Gastrocnemius medialis (tissue), 4 donors: ENCODE measurements at regions not wholly inside any gene's neighbourhood (a gene's known extent, or its start where the extent isn't known, plus 50 kb on each side); places are given as distances from the start of the nearest gene placed in this dataset.
A peak's percentile ranks its signal among the peaks of the same experiment; 100 is the strongest.
"Not testable (repeated sequence)": the region's sequence is repeated elsewhere in the genome, so short reads cannot be mapped to it uniquely, and the experiment has no call there.

Source experiments
- ATAC-seq, 2 donors: fragments of 150-250 bp; one replicate each; pipeline ENCODE4 v1.9.1; 2016
- DNase-seq, 2 donors: peaks; one replicate each; pipeline ENCODE4 v3.0.0-alpha.2; 2019
- H3K27ac ChIP-seq, 4 donors: fragments of 200-600 bp; sonication (generic); 1 replicate in 1 of 4; 2 replicates in 3 of 4; pipeline ENCODE4 v1.5.1; 2016 to 2018; ENCODE audit warnings: mild to moderate bottlenecking in 2 of 4, moderate library complexity in 1 of 4
- H3K27me3 ChIP-seq, 3 donors: fragments of 200-600 bp; sonication (generic) in 2 of 3; 1 replicate in 1 of 3; 2 replicates in 2 of 3; pipeline versions ENCODE4 v1.5.1 to v1.6.0; 2016 to 2019; ENCODE audit warnings: mild to moderate bottlenecking in 1 of 3, moderate library complexity in 1 of 3
- H3K36me3 ChIP-seq, 2 donors: fragments of 200-600 bp; sonication (generic) in 1 of 2; one replicate each; pipeline ENCODE4 v1.5.1; 2017 to 2018
- H3K4me1 ChIP-seq, 2 donors: fragments of 200-600 bp; sonication (generic) in 1 of 2; one replicate each; pipeline ENCODE4 v1.5.1; 2016 to 2017; ENCODE audit warnings: mild to moderate bottlenecking in 2 of 2
- H3K4me3 ChIP-seq, 4 donors: fragments of 200-600 bp; sonication (generic) in 3 of 4; 1 replicate in 1 of 4; 2 replicates in 3 of 4; pipeline ENCODE4 v1.5.1; 2016 to 2019; ENCODE audit warnings: mild to moderate bottlenecking in 2 of 4
- H3K9me3 ChIP-seq, 3 donors: fragments of 200-600 bp; sonication (generic) in 2 of 3; 1 replicate in 1 of 3; 2 replicates in 2 of 3; pipeline ENCODE4 v1.5.1; 2016 to 2019
- POLR2A ChIP-seq, 2 donors: fragments of 450-650 bp; IDR thresholded peaks; one replicate each; pipeline ENCODE4 v1.6.1; 2017; ENCODE audit warnings: antibody characterized with exemption in 2 of 2, mild to moderate bottlenecking in 2 of 2, moderate library complexity in 2 of 2
- in situ Hi-C, 4 donors: fragments of 200-750 bp; cut with MboI; loops; one replicate each; pipeline versions ENCODE4 v1.15.0 to v1.8.0; 2017; ENCODE audit warnings: low sequenced_read_pairs in 4 of 4
- intact Hi-C: fragments of 100-400 bp; cut with DNase I; formaldehyde crosslinking; loops from one replicate; pipeline ENCODE4 v1.15.1; 2023; ENCODE audit warnings: low total_unique reads
- TF ChIP-seq, protein P1 (sequence below), 5 experiments: fragments of 450-650 bp in 3 of 5; fragments of 200-600 bp in 2 of 5; sonication (generic) in 2 of 5; IDR thresholded peaks in 4 of 5; conservative IDR thresholded peaks in 1 of 5; 1 replicate in 4 of 5; 2 replicates in 1 of 5; pipeline ENCODE4 v1.5.1; 2016 to 2019; ENCODE audit warnings: antibody characterized with exemption in 5 of 5, mild to moderate bottlenecking in 3 of 5, moderate library complexity in 3 of 5

DNA sequence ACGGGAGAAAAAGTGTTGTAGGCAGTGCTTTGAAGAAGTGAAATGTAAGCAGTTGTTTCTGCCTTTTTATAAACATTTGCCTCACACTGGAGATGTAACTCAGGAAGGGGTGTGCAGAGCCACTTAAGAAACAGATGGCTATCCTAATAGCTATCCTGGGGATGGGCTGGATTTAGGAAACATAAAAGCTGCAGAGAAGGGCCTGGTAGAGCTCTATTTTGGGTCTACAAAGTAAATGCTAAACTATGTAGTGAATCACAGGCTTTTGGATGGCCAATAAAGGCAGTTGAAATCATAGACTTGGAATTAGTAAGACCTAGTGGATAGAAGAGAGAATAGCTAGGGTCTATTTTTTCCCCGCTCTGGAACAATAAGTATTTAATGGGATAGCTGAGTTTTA lies 79.9 kb upstream of the AGR3 start:
- Histone ChIP-seq H3K36me3 (no peaks in the 10 kb centered on the region), H3K4me3 (no peak overlapping the region), H3K9me3 (no peaks in the 10 kb centered on the region), H3K4me1 (no peaks in the 10 kb centered on the region), H3K27ac (no peak overlapping the region), H3K27me3 (no peaks in the 10 kb centered on the region)
- intact Hi-C loops (no loop called here), in situ Hi-C loops (no loop called here)
- ATAC-seq (no peak), DNase-seq (no peak)
- TF ChIP-seq, protein P1, sequence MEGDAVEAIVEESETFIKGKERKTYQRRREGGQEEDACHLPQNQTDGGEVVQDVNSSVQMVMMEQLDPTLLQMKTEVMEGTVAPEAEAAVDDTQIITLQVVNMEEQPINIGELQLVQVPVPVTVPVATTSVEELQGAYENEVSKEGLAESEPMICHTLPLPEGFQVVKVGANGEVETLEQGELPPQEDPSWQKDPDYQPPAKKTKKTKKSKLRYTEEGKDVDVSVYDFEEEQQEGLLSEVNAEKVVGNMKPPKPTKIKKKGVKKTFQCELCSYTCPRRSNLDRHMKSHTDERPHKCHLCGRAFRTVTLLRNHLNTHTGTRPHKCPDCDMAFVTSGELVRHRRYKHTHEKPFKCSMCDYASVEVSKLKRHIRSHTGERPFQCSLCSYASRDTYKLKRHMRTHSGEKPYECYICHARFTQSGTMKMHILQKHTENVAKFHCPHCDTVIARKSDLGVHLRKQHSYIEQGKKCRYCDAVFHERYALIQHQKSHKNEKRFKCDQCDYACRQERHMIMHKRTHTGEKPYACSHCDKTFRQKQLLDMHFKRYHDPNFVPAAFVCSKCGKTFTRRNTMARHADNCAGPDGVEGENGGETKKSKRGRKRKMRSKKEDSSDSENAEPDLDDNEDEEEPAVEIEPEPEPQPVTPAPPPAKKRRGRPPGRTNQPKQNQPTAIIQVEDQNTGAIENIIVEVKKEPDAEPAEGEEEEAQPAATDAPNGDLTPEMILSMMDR (IDR thresholded peaks at IDR 0.05 in 4 of 5, conservative IDR thresholded peaks at IDR 0.05 in 1 of 5) = no peak
- TF ChIP-seq POLR2A (IDR thresholded peaks at IDR 0.05) = no peak

DNA sequence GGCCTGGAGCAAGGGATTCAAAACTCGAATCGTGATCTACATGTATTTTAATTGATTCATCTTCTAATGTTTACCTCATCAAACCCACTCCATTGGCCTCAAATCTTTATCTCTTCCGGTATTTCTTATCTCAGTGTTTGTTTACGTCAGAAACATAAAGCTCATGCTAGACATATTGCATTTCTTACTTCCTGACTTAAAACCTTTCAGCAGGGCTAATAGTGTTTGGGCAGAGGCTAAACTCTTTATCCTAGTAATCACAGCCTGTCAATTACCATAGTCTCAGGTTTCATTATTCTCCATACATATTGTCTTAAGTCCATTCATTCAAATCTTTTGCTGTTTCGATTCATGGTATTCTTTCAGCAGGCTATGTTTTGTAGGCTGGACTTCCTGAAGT lies 81.3 kb upstream of the AGR3 start:
- in situ Hi-C loops (no loop called here), intact Hi-C loops (no loop called here)
- no peak for ATAC-seq
- Histone ChIP-seq H3K36me3 (no peaks in the 10 kb centered on the region), H3K4me1 (no peaks in the 10 kb centered on the region), H3K27me3 (no peaks in the 10 kb centered on the region), H3K4me3 (no peak overlapping the region), H3K9me3 (no peaks in the 10 kb centered on the region), H3K27ac (no peak overlapping the region)
- DNase-seq = no peak
- TF ChIP-seq POLR2A (IDR thresholded peaks at IDR 0.05) = no peak

DNA sequence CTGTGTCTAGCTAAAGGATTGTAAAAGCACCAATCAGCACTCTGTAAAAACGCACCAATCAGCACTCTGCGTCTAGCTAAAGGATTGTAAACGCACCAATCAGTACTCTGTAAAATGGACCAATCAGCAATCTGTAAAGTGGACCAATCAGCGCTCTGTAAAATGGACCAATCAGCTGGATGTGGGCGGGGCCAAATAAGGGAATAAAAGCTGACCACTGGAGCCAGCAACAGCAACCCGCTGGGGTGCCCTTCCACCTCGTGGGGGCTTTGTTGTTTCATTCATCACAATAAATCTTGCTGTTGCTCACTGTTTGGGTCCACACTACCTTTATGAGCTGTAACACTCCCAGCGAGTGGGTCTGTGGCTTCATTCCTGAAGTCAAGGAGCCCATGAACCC lies 83.9 kb upstream of the AGR3 start:
- DNase-seq, in situ Hi-C loops, H3K27me3 ChIP-seq, ATAC-seq, H3K4me1 ChIP-seq, H3K4me3 ChIP-seq, intact Hi-C loops, H3K27ac ChIP-seq, H3K9me3 ChIP-seq, H3K36me3 ChIP-seq: not testable (repeated sequence)

DNA sequence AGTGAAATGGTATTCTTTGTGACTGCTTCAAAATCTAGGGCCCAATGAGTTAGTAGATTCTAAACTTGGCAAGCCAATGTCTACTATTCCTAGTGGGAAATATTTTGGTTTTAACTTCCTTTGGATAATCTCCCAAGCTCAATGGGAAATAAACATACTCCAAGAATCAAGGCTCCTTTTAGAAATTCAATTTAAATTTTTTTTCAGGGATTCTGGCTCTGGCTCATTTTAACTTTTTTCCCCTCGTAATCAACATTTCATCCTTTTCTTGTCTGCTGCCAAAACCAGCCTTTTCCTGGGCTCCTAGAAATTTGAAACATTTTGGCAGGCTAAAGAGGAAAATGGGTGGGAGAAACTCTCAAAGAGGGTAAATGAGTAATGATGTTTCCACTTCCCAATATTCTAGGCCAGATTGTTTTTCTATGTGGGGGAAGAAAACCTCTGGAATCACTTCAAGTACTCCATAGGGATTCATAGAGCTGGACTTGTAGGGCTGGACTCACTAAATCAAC lies 85.6 kb upstream of the AGR3 start:
- Histone ChIP-seq H3K9me3 (no peaks in the 10 kb centered on the region), H3K27ac (peak overlapping the region in 2 of 4 donors; percentile 20 to 46), H3K36me3 (no peaks in the 10 kb centered on the region), H3K4me1 (no peaks in the 10 kb centered on the region), H3K27me3 (no peaks in the 10 kb centered on the region), H3K4me3 (no peak overlapping the region)
- in situ Hi-C loops (no loop called here), intact Hi-C loops (no loop called here)
- DNase-seq (no peak), ATAC-seq (peak in 1 of 2 donors; percentile 18)
- TF ChIP-seq, protein P1 (IDR thresholded peaks at IDR 0.05 in 4 of 5, conservative IDR thresholded peaks at IDR 0.05 in 1 of 5) = no peak
- no peak for TF ChIP-seq POLR2A (IDR thresholded peaks at IDR 0.05)

DNA sequence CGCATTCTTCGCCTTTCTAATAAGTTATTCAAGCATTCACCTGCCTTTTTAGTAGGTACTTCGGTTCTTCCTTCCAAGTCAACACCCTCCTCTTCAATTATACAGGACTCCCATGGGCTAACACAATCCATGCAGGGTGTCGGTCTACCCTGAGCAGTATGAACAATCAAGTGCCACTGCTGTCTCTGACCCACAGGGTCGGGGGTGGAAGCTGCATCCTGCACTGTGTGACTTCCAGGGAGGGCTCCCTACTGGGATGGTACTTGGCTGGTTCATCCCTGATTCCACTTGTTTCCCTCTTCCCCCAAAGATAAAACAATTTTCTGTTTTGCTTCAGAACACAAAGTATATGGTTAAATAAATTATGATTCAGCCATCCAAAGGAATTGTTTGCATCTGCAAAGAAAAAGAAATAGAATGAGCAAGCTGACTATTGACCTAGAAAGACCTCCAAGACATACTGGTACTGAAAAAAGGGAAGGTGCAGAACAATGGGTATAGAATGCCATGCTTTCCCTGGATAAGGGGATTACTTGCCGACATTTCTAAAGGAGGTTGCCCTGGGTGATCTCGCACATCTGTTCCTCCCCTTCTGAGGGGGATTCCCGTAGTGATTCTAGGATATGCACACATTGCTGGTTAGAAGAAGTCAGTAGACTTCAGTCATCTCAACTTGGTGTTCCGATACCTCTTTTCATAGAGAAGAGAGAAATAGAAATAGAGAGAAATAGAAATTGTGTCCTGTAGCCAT lies 89.1 kb upstream of the AGR3 start:
- DNase-seq (no peak), ATAC-seq (no peak)
- Histone ChIP-seq H3K9me3 (no peaks in the 10 kb centered on the region), H3K27ac (no peak overlapping the region), H3K27me3 (no peaks in the 10 kb centered on the region), H3K4me1 (no peaks in the 10 kb centered on the region), H3K36me3 (no peaks in the 10 kb centered on the region), H3K4me3 (no peak overlapping the region)
- intact Hi-C loops (no loop called here), in situ Hi-C loops (no loop called here)
- TF ChIP-seq POLR2A (IDR thresholded peaks at IDR 0.05) = no peak
- TF ChIP-seq, protein P1 (IDR thresholded peaks at IDR 0.05 in 4 of 5, conservative IDR thresholded peaks at IDR 0.05 in 1 of 5) = no peak
